Activated CD4-positive, alpha-beta T cell treated with anti-CD3 and anti-CD28 coated beads for 36 hours (primary cell): ENCODE measurements at regions not wholly inside any gene's neighbourhood (a gene's known extent, or its start where the extent isn't known, plus 50 kb on each side); places are given as distances from the start of the nearest gene placed in this dataset.

Experiments
- ATAC-seq: fragments of 200-7000 bp; cut with Tn5 transposase; one replicate; pipeline ENCODE4 v1.10.0; 2021; ENCODE audit warnings: mild to moderate bottlenecking, moderate library complexity
- CTCF ChIA-PET: fragments of 350-600 bp; sonication (Branson Sonifier 250); formaldehyde crosslinking; loops from one replicate; lab custom pipeline; 2021; ENCODE audit warnings: antibody characterized with exemption; lab: Charles Lee
- POLR2A ChIA-PET: fragments of 350-600 bp; sonication (Branson Sonifier 250); formaldehyde crosslinking; loops from one replicate; lab custom pipeline; 2021; ENCODE audit warnings: antibody characterized with exemption, inconsistent platforms; lab: Charles Lee
- DNase-seq: peaks from one replicate; pipeline ENCODE4 v3.0.0-alpha.2; 2020
- H3K27ac Mint-ChIP-seq: one replicate; pipeline ENCODE4 v1.8.0; 2021; ENCODE audit warnings: mixed read lengths
- H3K27me3 Mint-ChIP-seq: one replicate; pipeline ENCODE4 v1.8.0; 2021; ENCODE audit warnings: mixed read lengths
- H3K36me3 Mint-ChIP-seq: one replicate; pipeline ENCODE4 v1.8.0; 2021; ENCODE audit warnings: low read depth, mixed read lengths
- H3K4me1 Mint-ChIP-seq: one replicate; pipeline ENCODE4 v1.8.0; 2021; ENCODE audit warnings: mixed read lengths
- H3K4me3 Mint-ChIP-seq: one replicate; pipeline ENCODE4 v1.8.0; 2021; ENCODE audit warnings: mild to moderate bottlenecking, moderate library complexity, mixed read lengths
- H3K9me3 Mint-ChIP-seq: one replicate; pipeline ENCODE4 v1.8.0; 2021; ENCODE audit warnings: low read depth, mixed read lengths
- intact Hi-C, 2 experiments: fragments of 100-400 bp; cut with DNase I in 1 of 2; cut with micrococcal nuclease in 1 of 2; formaldehyde crosslinking; loops; one replicate each; pipeline versions ENCODE4 v1.14.2 to v1.15.1; 2022 to 2024; cut with DNase I, micrococcal nuclease

DNA sequence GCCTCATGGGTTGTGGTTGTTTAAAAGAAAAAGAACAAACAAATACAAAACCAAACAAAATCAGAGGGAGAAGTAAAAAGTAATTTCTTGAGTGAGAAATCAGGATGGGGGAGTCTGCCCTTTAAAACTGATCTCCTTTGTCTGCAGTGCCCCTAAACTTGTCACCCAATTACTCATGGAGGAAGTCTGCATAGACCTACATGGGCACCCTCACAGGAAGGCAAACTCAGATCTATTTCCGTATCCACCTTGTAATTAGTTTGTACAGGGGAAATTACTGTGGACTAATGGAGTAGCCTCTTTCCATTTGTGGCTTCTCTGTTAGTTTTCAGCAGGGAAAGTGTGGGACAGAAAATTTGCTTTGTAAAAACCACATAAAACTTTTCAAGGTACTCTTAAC, 600.4 kb downstream of the ADGRL2 start:
- ChIA-PET CTCF (no interaction called here), POLR2A (no interaction called here)
- no peak for ATAC-seq
- H3K4me3 Mint-ChIP-seq: no peak overlapping the region
- H3K27ac Mint-ChIP-seq: no peak overlapping the region
- peaks cover 2% of the 10 kb centered on the region for H3K27me3 Mint-ChIP-seq
- no peak for DNase-seq
- H3K9me3 Mint-ChIP-seq: no peaks in the 10 kb centered on the region
- H3K4me1 Mint-ChIP-seq: no peaks in the 10 kb centered on the region
- intact Hi-C loops: no loop called here
- H3K36me3 Mint-ChIP-seq: no peaks in the 10 kb centered on the region

GRCh38 chr1:82400521-82400920, 599.8 kb downstream of the ADGRL2 start:
- ATAC-seq: no peak
- Mint-ChIP-seq H3K27me3 (peaks cover 2% of the 10 kb centered on the region), H3K36me3 (no peaks in the 10 kb centered on the region), H3K27ac (no peak overlapping the region), H3K4me1 (no peaks in the 10 kb centered on the region), H3K4me3 (no peak overlapping the region), H3K9me3 (no peaks in the 10 kb centered on the region)
- CTCF ChIA-PET: no interaction called here
- DNase-seq: no peak
- POLR2A ChIA-PET: no interaction called here
- intact Hi-C loops: no loop called here

- intact Hi-C loops: no loop called here
- H3K4me3 Mint-ChIP-seq: no peak overlapping the region
- H3K9me3 Mint-ChIP-seq: no peaks in the 10 kb centered on the region
- no peaks in the 10 kb centered on the region for H3K36me3 Mint-ChIP-seq
- H3K4me1 Mint-ChIP-seq: no peaks in the 10 kb centered on the region
- ATAC-seq (no peak), DNase-seq (no peak)
- H3K27ac Mint-ChIP-seq: no peak overlapping the region
- ChIA-PET POLR2A (no interaction called here), CTCF (no interaction called here)
- peaks cover 2% of the 10 kb centered on the region for H3K27me3 Mint-ChIP-seq
Measured at GRCh38 chr1:82399093-82399492, 598.4 kb downstream of the ADGRL2 start.

GRCh38 chr1:82398357-82398756, 597.6 kb downstream of the ADGRL2 start:
- ChIA-PET POLR2A (no interaction called here), CTCF (interaction anchor here (1.1 kb wide), 1 partner anchor 651 kb away, joined by 3 read pairs; no protein-coding TSS in a partner anchor)
- ATAC-seq (no peak), DNase-seq (no peak)
- intact Hi-C loops: no loop called here
- peaks cover 2% of the 10 kb centered on the region for H3K27me3 Mint-ChIP-seq
- H3K4me1 Mint-ChIP-seq: no peaks in the 10 kb centered on the region
- no peaks in the 10 kb centered on the region for H3K9me3 Mint-ChIP-seq
- no peaks in the 10 kb centered on the region for H3K36me3 Mint-ChIP-seq
- no peak overlapping the region for H3K4me3 Mint-ChIP-seq
- no peak overlapping the region for H3K27ac Mint-ChIP-seq

- CTCF ChIA-PET: no interaction called here
- DNase-seq (no peak), ATAC-seq (no peak)
- peaks cover 2% of the 10 kb centered on the region for H3K27me3 Mint-ChIP-seq
- intact Hi-C loops: no loop called here
- H3K4me3 Mint-ChIP-seq: no peak overlapping the region
- no peak overlapping the region for H3K27ac Mint-ChIP-seq
- POLR2A ChIA-PET: no interaction called here
- no peaks in the 10 kb centered on the region for H3K4me1 Mint-ChIP-seq
- no peaks in the 10 kb centered on the region for H3K9me3 Mint-ChIP-seq
- no peaks in the 10 kb centered on the region for H3K36me3 Mint-ChIP-seq
Measured at GRCh38 chr1:82395440-82395839, 594.7 kb downstream of the ADGRL2 start.

- ChIA-PET CTCF (interaction anchor here (0.6 kb wide), 1 partner anchor 176 kb away, joined by 3 read pairs; no protein-coding TSS in a partner anchor), POLR2A (no interaction called here)
- Mint-ChIP-seq H3K4me1 (no peaks in the 10 kb centered on the region), H3K27me3 (peaks cover 2% of the 10 kb centered on the region), H3K9me3 (peaks cover 2% of the 10 kb centered on the region), H3K27ac (no peak overlapping the region), H3K36me3 (no peaks in the 10 kb centered on the region), H3K4me3 (no peak overlapping the region)
- intact Hi-C loops: no loop called here
- DNase-seq (no peak), ATAC-seq (no peak)
Measured at GRCh38 chr1:82392946-82393345, 592.2 kb downstream of the ADGRL2 start.

DNA sequence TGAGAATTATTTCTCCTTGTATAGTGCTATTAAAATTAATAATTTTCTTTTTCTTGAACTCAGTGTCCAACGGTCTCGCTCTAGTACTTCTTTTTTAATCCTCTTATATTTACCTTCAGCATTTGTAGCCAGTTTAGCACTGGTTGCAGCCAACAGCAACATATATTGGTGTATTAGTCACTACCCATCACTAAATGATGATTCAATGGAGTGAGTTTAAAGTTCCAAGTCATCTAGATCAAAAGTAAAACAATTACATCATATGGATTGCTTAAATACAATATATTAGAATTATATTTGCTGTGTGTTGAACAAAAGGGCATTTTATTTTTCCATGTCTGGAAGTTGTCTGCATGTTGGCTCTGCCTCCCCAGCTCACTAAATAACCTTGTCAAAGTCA, 591.8 kb downstream of the ADGRL2 start:
- no peak for DNase-seq
- H3K27me3 Mint-ChIP-seq: peaks cover 2% of the 10 kb centered on the region
- H3K36me3 Mint-ChIP-seq: no peaks in the 10 kb centered on the region
- no peak for ATAC-seq
- H3K4me1 Mint-ChIP-seq: no peaks in the 10 kb centered on the region
- H3K9me3 Mint-ChIP-seq: peaks cover 2% of the 10 kb centered on the region
- H3K27ac Mint-ChIP-seq: no peak overlapping the region
- POLR2A ChIA-PET: no interaction called here
- intact Hi-C loops: no loop called here
- CTCF ChIA-PET: interaction anchor here (0.6 kb wide), 1 partner anchor 176 kb away, joined by 3 read pairs; no protein-coding TSS in a partner anchor
- H3K4me3 Mint-ChIP-seq: no peak overlapping the region

DNA sequence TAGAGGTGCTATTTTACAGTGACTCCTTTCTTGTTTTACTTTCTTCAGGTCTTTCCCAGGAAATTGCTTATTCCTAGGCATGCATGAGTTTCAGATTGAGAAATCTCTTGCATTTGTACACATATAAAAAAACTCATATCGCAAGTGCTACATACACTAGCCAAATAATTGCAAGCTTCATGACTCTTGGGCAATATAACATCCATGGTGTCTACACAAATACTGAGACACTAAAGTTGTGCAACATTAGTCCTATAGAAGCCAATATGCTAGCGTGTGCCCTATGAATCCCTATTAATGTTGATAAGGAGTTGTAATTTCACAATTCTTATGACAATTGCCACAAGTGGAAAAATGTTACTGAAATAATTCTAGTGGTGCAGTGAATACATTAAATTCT, 591.0 kb downstream of the ADGRL2 start:
- CTCF ChIA-PET: no interaction called here
- no peak overlapping the region for H3K4me3 Mint-ChIP-seq
- POLR2A ChIA-PET: no interaction called here
- H3K27ac Mint-ChIP-seq: no peak overlapping the region
- no peaks in the 10 kb centered on the region for H3K36me3 Mint-ChIP-seq
- DNase-seq (no peak), ATAC-seq (no peak)
- peaks cover 2% of the 10 kb centered on the region for H3K9me3 Mint-ChIP-seq
- H3K27me3 Mint-ChIP-seq: no peaks in the 10 kb centered on the region
- intact Hi-C loops: no loop called here
- no peaks in the 10 kb centered on the region for H3K4me1 Mint-ChIP-seq

GRCh38 chr1:82390627-82391026, 589.9 kb downstream of the ADGRL2 start:
- DNase-seq (no peak), ATAC-seq (no peak)
- intact Hi-C loops: no loop called here
- Mint-ChIP-seq H3K36me3 (no peaks in the 10 kb centered on the region), H3K4me1 (no peaks in the 10 kb centered on the region), H3K27me3 (no peaks in the 10 kb centered on the region), H3K27ac (no peak overlapping the region), H3K9me3 (peaks cover 2% of the 10 kb centered on the region), H3K4me3 (no peak overlapping the region)
- ChIA-PET CTCF (no interaction called here), POLR2A (no interaction called here)

- DNase-seq: no peak
- no peaks in the 10 kb centered on the region for H3K36me3 Mint-ChIP-seq
- no peak overlapping the region for H3K27ac Mint-ChIP-seq
- ChIA-PET POLR2A (no interaction called here), CTCF (interaction anchor here (1.0 kb wide), 1 partner anchor 28 kb away, joined by 3 read pairs; no protein-coding TSS in a partner anchor)
- H3K9me3 Mint-ChIP-seq: peaks cover 2% of the 10 kb centered on the region
- H3K27me3 Mint-ChIP-seq: no peaks in the 10 kb centered on the region
- no peaks in the 10 kb centered on the region for H3K4me1 Mint-ChIP-seq
- intact Hi-C loops: no loop called here
- no peak for ATAC-seq
- H3K4me3 Mint-ChIP-seq: no peak overlapping the region
Measured at GRCh38 chr1:82388679-82389078, 587.9 kb downstream of the ADGRL2 start.

DNA sequence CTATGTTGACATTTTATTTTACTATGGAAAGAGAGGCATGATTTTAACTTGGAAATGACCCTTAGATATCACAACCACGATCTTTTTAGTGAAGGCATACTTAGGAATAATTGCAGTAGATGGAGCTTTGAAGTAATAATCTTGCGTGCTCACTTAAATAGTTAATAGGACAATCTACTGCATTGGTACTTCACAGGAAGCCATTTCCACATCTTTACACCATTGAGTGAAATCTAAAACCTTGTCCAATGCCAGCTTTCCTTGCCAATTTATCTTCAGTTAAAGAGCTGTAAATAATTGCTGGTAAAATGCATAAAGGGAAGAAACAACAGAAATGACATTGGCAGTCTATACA, 586.3 kb downstream of the ADGRL2 start:
- Mint-ChIP-seq H3K27ac (no peak overlapping the region), H3K27me3 (no peaks in the 10 kb centered on the region), H3K36me3 (no peaks in the 10 kb centered on the region), H3K4me3 (no peak overlapping the region), H3K9me3 (peaks cover 2% of the 10 kb centered on the region), H3K4me1 (no peaks in the 10 kb centered on the region)
- intact Hi-C loops: no loop called here
- ChIA-PET CTCF (interaction anchor here (0.6 kb wide), 1 partner anchor 89 kb away, joined by 3 read pairs; no protein-coding TSS in a partner anchor), POLR2A (no interaction called here)
- no peak for DNase-seq
- ATAC-seq: no peak

DNA sequence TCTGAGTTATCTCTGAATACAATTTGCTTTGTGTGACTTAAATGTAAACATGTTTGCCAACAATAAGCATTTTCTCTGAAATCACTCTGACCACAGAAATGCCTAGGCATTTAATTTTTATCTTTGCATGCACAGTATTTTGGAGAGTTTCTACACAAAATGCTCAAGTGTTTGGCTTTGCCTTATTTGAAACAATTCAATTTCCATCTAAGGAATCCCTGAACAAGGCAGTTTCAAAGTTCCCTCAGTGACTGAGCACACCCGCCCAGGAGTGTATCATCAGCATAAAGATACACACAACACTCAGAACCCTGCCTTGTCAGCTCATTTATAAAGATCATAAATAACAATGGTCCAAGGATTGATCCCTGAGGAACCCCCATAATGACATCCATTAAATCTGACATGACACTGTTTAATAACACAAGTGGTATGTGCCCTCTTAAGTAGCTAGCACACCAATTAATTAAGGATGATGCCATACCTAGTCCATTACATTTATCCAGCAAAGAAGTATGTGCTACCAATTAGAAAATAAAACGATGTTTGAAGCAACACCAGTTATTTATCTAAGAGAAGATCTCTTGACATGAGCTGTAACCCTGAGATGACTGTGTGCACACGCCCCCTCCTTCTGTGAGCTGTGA, 585.8 kb downstream of the ADGRL2 start:
- Mint-ChIP-seq H3K4me1 (no peaks in the 10 kb centered on the region), H3K27me3 (no peaks in the 10 kb centered on the region), H3K4me3 (no peak overlapping the region), H3K9me3 (peaks cover 2% of the 10 kb centered on the region), H3K27ac (no peak overlapping the region), H3K36me3 (no peaks in the 10 kb centered on the region)
- DNase-seq (no peak), ATAC-seq (no peak)
- POLR2A ChIA-PET: no interaction called here
- intact Hi-C loops: no loop called here
- CTCF ChIA-PET: interaction anchor here (0.6 kb wide), 1 partner anchor 88 kb away, joined by 3 read pairs; no protein-coding TSS in a partner anchor
